ENCODE measurements at regions not wholly inside any gene's neighbourhood (a gene's known extent, or its start where the extent isn't known, plus 50 kb on each side); places are given as distances from the start of the nearest gene placed in this dataset.
"Not testable (repeated sequence)": the region's sequence is repeated elsewhere in the genome, so short reads cannot be mapped to it uniquely, and the experiment has no call there.

DNA sequence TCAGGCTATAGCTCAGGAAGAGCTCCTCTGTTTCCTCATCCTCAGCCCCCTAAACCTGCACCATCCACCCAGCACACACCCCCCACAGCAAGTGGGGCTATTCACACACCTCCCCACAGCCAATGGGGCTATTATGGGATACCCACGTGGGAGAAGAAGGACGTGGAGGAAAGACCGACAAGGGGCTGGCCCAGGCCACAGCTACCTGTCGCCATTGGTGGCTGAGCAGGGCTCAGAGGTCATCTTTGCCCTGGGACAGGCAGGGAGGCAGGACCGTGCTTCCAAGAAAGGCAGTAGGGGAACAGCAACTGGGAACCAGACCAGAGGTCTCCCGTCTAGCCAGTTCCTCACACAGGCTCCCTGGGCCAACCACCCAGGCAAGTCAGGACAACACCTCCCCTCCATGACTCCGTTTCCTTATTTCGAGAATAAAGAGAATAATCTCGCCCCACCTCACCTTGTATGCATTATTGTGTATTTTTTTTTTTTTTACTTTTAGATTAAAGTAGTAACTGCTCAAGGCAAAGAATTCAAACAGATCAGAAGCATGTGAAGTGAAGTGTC is 92.3 kb upstream of the TARDBP start:
- no peak overlapping the region for H3K27ac ChIP-seq
- no peak for ATAC-seq

DNA sequence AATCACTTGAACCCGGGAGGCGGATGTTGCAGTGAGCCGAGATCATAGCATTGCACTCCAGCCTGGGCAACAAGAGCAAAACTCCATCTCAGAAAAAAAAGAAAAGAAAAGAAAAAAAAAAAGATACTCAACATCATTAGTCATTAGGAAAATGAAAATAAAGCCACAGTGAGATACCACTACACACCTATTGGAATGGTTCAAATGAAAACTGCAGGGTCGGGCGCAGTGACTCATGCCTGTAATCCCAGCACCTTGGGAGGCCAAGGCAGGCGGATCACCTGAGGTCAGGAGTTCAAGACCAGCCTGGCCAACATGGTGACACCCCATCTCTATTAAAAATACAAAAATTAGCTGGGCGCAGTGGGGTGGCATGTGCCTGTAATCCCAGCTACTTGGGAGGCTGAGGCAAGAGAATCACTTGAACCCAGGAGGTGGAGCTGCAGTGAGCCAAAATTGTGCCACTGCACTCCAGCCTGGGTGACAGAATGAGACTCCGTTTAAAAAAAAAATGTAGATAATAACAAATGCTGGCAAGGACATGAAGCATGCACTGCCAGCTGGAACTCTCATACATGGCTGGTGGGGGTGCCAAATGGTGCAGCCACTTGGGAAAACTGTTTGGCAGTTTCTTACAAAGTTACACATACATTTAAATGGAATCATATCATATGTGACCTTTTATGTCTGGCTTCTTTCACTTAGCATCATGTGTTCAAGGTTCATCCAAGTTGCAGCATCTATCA is 90.0 kb upstream of the TARDBP start:
- FAIRE-seq; H3K9me3 ChIP-seq; H3K4me2 ChIP-seq; H3K27ac ChIP-seq; DNase-seq (ENCODE audit: low read depth in 1 of 2, low spot score in 1 of 2); POLR2A ChIA-PET; H3K4me3 ChIP-seq; H3K4me1 ChIP-seq; ATAC-seq: not testable (repeated sequence)
- CTCF ChIA-PET = interaction anchor here (1.7 kb wide), 1 partner anchor 19 kb away, joined by 5 read pairs; no protein-coding TSS in a partner anchor
- WGBS (ENCODE audit: missing lambda C conversion rate) = 58% methylated on average over 8 of the region's 8 CpGs

More for the DNA sequence above, 92.3 kb upstream of the TARDBP start:
- H3K4me3 ChIP-seq = no peak overlapping the region
- POLR2A ChIA-PET = no interaction called here
- DNase-seq (ENCODE audit: low read depth in 1 of 2, low spot score in 1 of 2) (no peak), FAIRE-seq (no peak)
- H3K4me1 ChIP-seq = no peaks in the 10 kb centered on the region
- no peak for TF ChIP-seq ZC3H11A (IDR thresholded peaks at IDR 0.05)
- TF ChIP-seq GATA3 (IDR thresholded peaks at IDR 0.05; ENCODE audit: borderline replicate concordance) = no peak
- no peak for TF ChIP-seq HOXA7 (CRISPR knock-in tag; IDR thresholded peaks at IDR 0.05)
- no peak for TF ChIP-seq RNF2 (IDR thresholded peaks at IDR 0.05; ENCODE audit: borderline replicate concordance, low read depth)
- no peak for TF ChIP-seq PHF8 (IDR thresholded peaks at IDR 0.05; ENCODE audit: borderline replicate concordance, low read depth)
- no peak for TF ChIP-seq EHF (CRISPR knock-in tag; IDR thresholded peaks at IDR 0.05)
- TF ChIP-seq SMC3 (IDR thresholded peaks at IDR 0.05) = no peak
- TF ChIP-seq SREBF2 (IDR thresholded peaks at IDR 0.05) = no peak
- TF ChIP-seq HEYL (CRISPR knock-in tag; IDR thresholded peaks at IDR 0.05) = no peak
- TF ChIP-seq NR3C1 (IDR thresholded peaks at IDR 0.05) = no peak
- no peak for TF ChIP-seq TP53 (CRISPR knock-in tag; IDR thresholded peaks at IDR 0.05)
- TF ChIP-seq CEBPB (IDR thresholded peaks at IDR 0.05) = no peak
- TF ChIP-seq NFE2L2 (conservative IDR thresholded peaks at IDR 0.05; ENCODE audit: low read length) = no peak
- CTCF ChIA-PET = interaction anchor here (1.6 kb wide), 1 partner anchor 9 kb away, joined by 3 read pairs; no protein-coding TSS in a partner anchor
- no peak overlapping the region for H3K4me2 ChIP-seq
- 71% methylated on average over 6 of the region's 9 CpGs for WGBS (ENCODE audit: missing lambda C conversion rate)
- H3K9me3 ChIP-seq = no peaks in the 10 kb centered on the region

- CTCF ChIA-PET = interaction anchor here (1.0 kb wide), 1 partner anchor 36 kb away, joined by 3 read pairs; no protein-coding TSS in a partner anchor
- no peak for DNase-seq (ENCODE audit: low read depth in 1 of 2, low spot score in 1 of 2)
- H3K9me3 ChIP-seq = peaks cover 7% of the 10 kb centered on the region
- WGBS (ENCODE audit: missing lambda C conversion rate) = 29% methylated on average over 4 of the region's 4 CpGs
- no peaks in the 10 kb centered on the region for H3K4me1 ChIP-seq
- no peak overlapping the region for H3K4me2 ChIP-seq
- TF ChIP-seq MAX (IDR thresholded peaks at IDR 0.05) = no peak
- no peak for TF ChIP-seq BHLHE40 (IDR thresholded peaks at IDR 0.05; ENCODE audit: low read depth, low read length)
- TF ChIP-seq HDAC2 (IDR thresholded peaks at IDR 0.05) = no peak
- TF ChIP-seq, protein P1, sequence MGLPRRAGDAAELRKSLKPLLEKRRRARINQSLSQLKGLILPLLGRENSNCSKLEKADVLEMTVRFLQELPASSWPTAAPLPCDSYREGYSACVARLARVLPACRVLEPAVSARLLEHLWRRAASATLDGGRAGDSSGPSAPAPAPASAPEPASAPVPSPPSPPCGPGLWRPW (IDR thresholded peaks at IDR 0.05) = no peak
- TF ChIP-seq ZC3H11A (IDR thresholded peaks at IDR 0.05) = no peak
- no peak for TF ChIP-seq SMC3 (IDR thresholded peaks at IDR 0.05)
- no peak for TF ChIP-seq ATOH8 (CRISPR knock-in tag; IDR thresholded peaks at IDR 0.05; ENCODE audit: low read depth)
- no peak for FAIRE-seq
- no peak overlapping the region for H3K4me3 ChIP-seq
- POLR2A ChIA-PET = no interaction called here
- no peak for ATAC-seq
- H3K27ac ChIP-seq = no peak overlapping the region
These were observed 88.4 kb upstream of the TARDBP start for GRCh38 chr1:10924030-10924429.

- Histone ChIP-seq H3K9me3 (peaks cover 9% of the 10 kb centered on the region), H3K4me1 (no peaks in the 10 kb centered on the region), H3K4me2 (no peak overlapping the region), H3K27ac (no peak overlapping the region), H3K4me3 (no peak overlapping the region)
- FAIRE-seq = no peak
- TF ChIP-seq, protein P2, sequence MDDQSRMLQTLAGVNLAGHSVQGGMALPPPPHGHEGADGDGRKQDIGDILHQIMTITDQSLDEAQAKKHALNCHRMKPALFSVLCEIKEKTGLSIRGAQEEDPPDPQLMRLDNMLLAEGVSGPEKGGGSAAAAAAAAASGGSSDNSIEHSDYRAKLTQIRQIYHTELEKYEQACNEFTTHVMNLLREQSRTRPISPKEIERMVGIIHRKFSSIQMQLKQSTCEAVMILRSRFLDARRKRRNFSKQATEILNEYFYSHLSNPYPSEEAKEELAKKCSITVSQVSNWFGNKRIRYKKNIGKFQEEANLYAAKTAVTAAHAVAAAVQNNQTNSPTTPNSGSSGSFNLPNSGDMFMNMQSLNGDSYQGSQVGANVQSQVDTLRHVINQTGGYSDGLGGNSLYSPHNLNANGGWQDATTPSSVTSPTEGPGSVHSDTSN (IDR thresholded peaks at IDR 0.05) = no peak
- TF ChIP-seq HOXB13 (CRISPR knock-in tag; IDR thresholded peaks at IDR 0.05; ENCODE audit: low read depth) (no peak), FOSB (CRISPR knock-in tag; IDR thresholded peaks at IDR 0.05) (no peak), CHD4 (IDR thresholded peaks at IDR 0.05; ENCODE audit: borderline replicate concordance) (no peak), ZFP36 (IDR thresholded peaks at IDR 0.05; ENCODE audit: borderline replicate concordance, partially characterized antibody) (no peak), ATOH8 (CRISPR knock-in tag; IDR thresholded peaks at IDR 0.05; ENCODE audit: low read depth) (no peak), NR3C1 (IDR thresholded peaks at IDR 0.05) (no peak), RAD21 (conservative IDR thresholded peaks at IDR 0.05 in 1 of 2, IDR thresholded peaks at IDR 0.05 in 1 of 2) (no peak), MAZ (IDR thresholded peaks at IDR 0.05; ENCODE audit: borderline replicate concordance, low read depth, low read length) (no peak), TP53 (CRISPR knock-in tag; IDR thresholded peaks at IDR 0.05) (no peak)
- ChIA-PET POLR2A (no interaction called here), CTCF (interaction anchor here (1.0 to 1.1 kb wide), 2 partner anchors 11 to 433 kb away, joined by 3 read pairs; no protein-coding TSS in a partner anchor)
- no peak for ATAC-seq
- WGBS (ENCODE audit: missing lambda C conversion rate) = 55% methylated on average over 4 of the region's 4 CpGs
- no peak for DNase-seq (ENCODE audit: low read depth in 1 of 2, low spot score in 1 of 2)
These were observed 83.8 kb upstream of the TARDBP start for GRCh38 chr1:10928654-10929053.
